Ovary (tissue), 7 donors: ENCODE measurements at regions not wholly inside any gene's neighbourhood (a gene's known extent, or its start where the extent isn't known, plus 50 kb on each side); places are given as distances from the start of the nearest gene placed in this dataset.

ENCODE experiments used
- DNase-seq, 5 donors: peaks; one replicate each; pipeline ENCODE4 v3.0.0-alpha.2; 2019 to 2020
- H3K27ac ChIP-seq, 2 donors: fragments of 200-600 bp; one replicate each; pipeline versions ENCODE4 v1.5.1 to v1.8.0; 2019 to 2022
- H3K27me3 ChIP-seq: fragments of 200-600 bp; one replicate; pipeline ENCODE4 v1.8.0; 2022
- H3K36me3 ChIP-seq: fragments of 200-600 bp; sonication (generic); one replicate; pipeline ENCODE4 v1.5.1; 2019
- H3K4me1 ChIP-seq: one replicate; pipeline ENCODE4 v1.8.1; 2013; ENCODE audit warnings: mild to moderate bottlenecking, moderate library complexity; ENCODE audit not compliant: insufficient read depth
- H3K4me3 ChIP-seq: fragments of 200-600 bp; sonication (generic); one replicate; pipeline ENCODE4 v1.5.1; 2017
- H3K9me3 ChIP-seq, 2 donors: fragments of 200-600 bp in 1 of 2; sonication (generic) in 1 of 2; one replicate each; pipeline versions ENCODE4 v1.5.1 to v1.8.1; 2013 to 2019; ENCODE audit warnings: mild to moderate bottlenecking in 1 of 2, moderate library complexity in 1 of 2
- CTCF ChIP-seq, 3 donors: fragments of 450-650 bp in 2 of 3; fragments of 200-600 bp in 1 of 3; IDR thresholded peaks; one replicate each; pipeline versions ENCODE4 v1.5.1 to v1.8.0; 2016 to 2022; ENCODE audit warnings: antibody characterized with exemption in 3 of 3, mild to moderate bottlenecking in 1 of 3
- EP300 ChIP-seq: sonication (generic); formaldehyde crosslinking; IDR thresholded peaks from one replicate; pipeline ENCODE4 v1.6.1; 2017; ENCODE audit warnings: antibody characterized with exemption
- POLR2A ChIP-seq: fragments of 450-650 bp; IDR thresholded peaks from one replicate; pipeline ENCODE4 v1.6.1; 2017; ENCODE audit warnings: antibody characterized with exemption, mild to moderate bottlenecking, moderate library complexity
- WGBS, 3 donors: extraction: QIAGEN DNeasy Blood & Tissue Kit in 1 of 3; methylation state at CpG; one replicate each; pipeline versions ENCODE4 v1.1.5 to v1.1.7; 2013 to 2017; 5-methylcytosine and 5-hydroxymethylcytosine counted together
- intact Hi-C, 4 donors: fragments of 100-400 bp; cut with DNase I; formaldehyde crosslinking; loops; one replicate each; pipeline versions ENCODE4 v1.11.0 to v1.15.1; 2022 to 2023
- donor health status: DM: no; HTN: no; CAD: no; lungs with moderate emphysema.
- donor health status: DM: no; HTN: no; CAD: no.
- donor health status: Bipolar disorder and iron deficiency.
- donor health status: DM: no; HTN: no; CAD: no.
- donor health status: DM: yes; HTN: yes; CAD: no.

GRCh38 chr5:130710596-130710995, 454.5 kb downstream of the HINT1 start:
- H3K9me3 ChIP-seq: no peaks in the 10 kb centered on the region
- H3K4me3 ChIP-seq: no peak overlapping the region
- no peak overlapping the region for H3K27ac ChIP-seq
- intact Hi-C loops: no loop called here
- H3K36me3 ChIP-seq: no peaks in the 10 kb centered on the region
- TF ChIP-seq CTCF (IDR thresholded peaks at IDR 0.05) (no peak), EP300 (no peak), POLR2A (no peak)
- H3K4me1 ChIP-seq: no peaks in the 10 kb centered on the region
- no peaks in the 10 kb centered on the region for H3K27me3 ChIP-seq
- DNase-seq: no peak
- WGBS, 3 donors: 25 to 47% (median 28%) methylated on average over 4 of the region's 4 CpGs

GRCh38 chr5:130708754-130709153, 456.3 kb downstream of the HINT1 start:
- H3K4me3 ChIP-seq: no peak overlapping the region
- H3K27me3 ChIP-seq: no peaks in the 10 kb centered on the region
- H3K4me1 ChIP-seq: no peaks in the 10 kb centered on the region
- intact Hi-C loops: no loop called here
- no peak overlapping the region for H3K27ac ChIP-seq
- WGBS, 3 donors: 30 to 40% (median 36%) methylated on average over 3 of the region's 3 CpGs
- H3K9me3 ChIP-seq: no peaks in the 10 kb centered on the region
- TF ChIP-seq POLR2A: no peak
- no peak for TF ChIP-seq CTCF (IDR thresholded peaks at IDR 0.05)
- no peak for TF ChIP-seq EP300
- no peaks in the 10 kb centered on the region for H3K36me3 ChIP-seq
- no peak for DNase-seq

GRCh38 chr5:130706696-130707095, 458.4 kb downstream of the HINT1 start:
- Histone ChIP-seq H3K4me1 (no peaks in the 10 kb centered on the region), H3K27ac (no peak overlapping the region), H3K9me3 (no peaks in the 10 kb centered on the region), H3K4me3 (no peak overlapping the region), H3K36me3 (no peaks in the 10 kb centered on the region), H3K27me3 (no peaks in the 10 kb centered on the region)
- TF ChIP-seq CTCF (IDR thresholded peaks at IDR 0.05) (no peak), EP300 (no peak), POLR2A (no peak)
- DNase-seq: no peak
- intact Hi-C loops: no loop called here
- WGBS, 3 donors: 72 to 83% (median 80%) methylated on average over 5 of the region's 5 CpGs

GRCh38 chr5:130705368-130705767, 459.7 kb downstream of the HINT1 start:
- 85 to 90% (median 85%) methylated on average over 2 of the region's 2 CpGs for WGBS, 3 donors
- H3K4me1 ChIP-seq: no peaks in the 10 kb centered on the region
- TF ChIP-seq CTCF (IDR thresholded peaks at IDR 0.05): no peak
- TF ChIP-seq POLR2A: no peak
- TF ChIP-seq EP300: no peak
- H3K36me3 ChIP-seq: no peaks in the 10 kb centered on the region
- intact Hi-C loops: no loop called here
- DNase-seq: no peak
- H3K27me3 ChIP-seq: no peaks in the 10 kb centered on the region
- no peak overlapping the region for H3K4me3 ChIP-seq
- no peak overlapping the region for H3K27ac ChIP-seq
- H3K9me3 ChIP-seq: no peaks in the 10 kb centered on the region

GRCh38 chr5:130693509-130693908, 471.5 kb downstream of the HINT1 start:
- intact Hi-C loops: no loop called here
- no peak overlapping the region for H3K4me3 ChIP-seq
- no peaks in the 10 kb centered on the region for H3K9me3 ChIP-seq
- no peaks in the 10 kb centered on the region for H3K27me3 ChIP-seq
- H3K36me3 ChIP-seq: no peaks in the 10 kb centered on the region
- no peak for DNase-seq
- TF ChIP-seq POLR2A (no peak), EP300 (no peak), CTCF (IDR thresholded peaks at IDR 0.05) (no peak)
- WGBS, 3 donors: 67 to 80% (median 73%) methylated on average over 4 of the region's 4 CpGs
- H3K27ac ChIP-seq: no peak overlapping the region
- H3K4me1 ChIP-seq: no peaks in the 10 kb centered on the region
